HG02642 (cell line): ENCODE measurements at regions not wholly inside any gene's neighbourhood (a gene's known extent, or its start where the extent isn't known, plus 50 kb on each side); places are given as distances from the start of the nearest gene placed in this dataset.
"Not testable (repeated sequence)": the region's sequence is repeated elsewhere in the genome, so short reads cannot be mapped to it uniquely, and the experiment has no call there.

Source experiments
- ATAC-seq: cut with Tn5 transposase; IDR thresholded peaks from one replicate; pipeline ENCODE4 v1.9.1; 2021; ENCODE audit warnings: mild to moderate bottlenecking; ENCODE audit not compliant: unreplicated experiment, poor library complexity

DNA sequence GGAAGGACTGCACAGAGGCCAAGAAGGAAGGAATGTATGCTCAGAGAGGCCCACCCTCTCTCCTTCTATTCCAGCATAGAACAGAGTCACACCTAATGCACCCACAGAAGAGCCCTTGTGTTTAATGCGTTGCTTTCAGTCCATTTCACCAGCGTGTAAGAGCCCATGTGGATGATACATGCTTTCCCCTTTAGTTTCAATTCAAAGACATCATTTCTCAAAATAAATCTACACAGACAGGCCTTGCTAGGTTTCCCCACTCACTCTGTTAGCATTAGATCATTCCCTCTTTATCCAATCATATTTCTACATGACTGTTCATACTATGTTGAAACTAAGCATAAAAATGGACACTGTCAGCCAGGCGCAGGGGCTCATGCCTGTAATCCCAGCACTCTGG, 331.5 kb downstream of the CEP170 start:
- ATAC-seq, result not testable (repeated sequence)

DNA sequence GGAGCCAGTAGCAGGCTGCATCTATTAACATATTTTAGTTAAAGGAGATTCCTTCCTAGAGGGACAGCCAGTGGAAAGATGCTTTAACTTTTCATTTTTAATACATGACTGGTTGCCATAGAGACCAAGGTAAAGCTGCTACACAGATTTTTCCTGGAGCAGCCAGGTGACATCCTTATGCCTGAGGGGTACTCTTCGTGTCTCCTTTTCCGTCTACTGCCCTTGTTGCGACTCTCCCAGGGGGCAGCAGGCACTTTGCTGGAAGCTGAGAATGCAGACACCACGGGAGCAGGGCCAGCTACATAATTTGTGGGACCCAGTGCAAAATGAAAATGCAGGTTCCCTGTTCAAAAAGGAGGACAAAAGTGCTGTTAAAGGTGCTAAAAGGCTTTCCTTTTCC, 340.4 kb downstream of the CEP170 start:
- ATAC-seq, result not testable (repeated sequence)

DNA sequence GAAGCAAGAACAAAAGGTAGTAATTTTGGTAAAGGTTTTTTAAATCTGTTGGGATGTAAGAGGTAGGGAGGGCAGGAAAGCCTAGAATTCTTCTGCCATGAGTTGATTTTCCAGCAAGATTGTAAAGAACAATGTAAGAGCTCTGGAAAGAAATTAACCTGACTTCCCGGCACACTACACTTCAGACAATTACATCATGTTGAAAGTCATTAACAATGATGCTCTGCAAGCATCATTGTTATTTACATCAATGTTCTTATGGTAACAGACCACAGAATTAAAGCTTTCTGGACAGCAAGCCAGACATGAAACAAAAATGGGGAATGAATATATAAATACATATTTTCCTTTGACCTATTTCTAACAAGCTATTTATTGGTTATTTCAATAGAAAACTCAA, 342.2 kb downstream of the CEP170 start:
- ATAC-seq, result not testable (repeated sequence)

DNA sequence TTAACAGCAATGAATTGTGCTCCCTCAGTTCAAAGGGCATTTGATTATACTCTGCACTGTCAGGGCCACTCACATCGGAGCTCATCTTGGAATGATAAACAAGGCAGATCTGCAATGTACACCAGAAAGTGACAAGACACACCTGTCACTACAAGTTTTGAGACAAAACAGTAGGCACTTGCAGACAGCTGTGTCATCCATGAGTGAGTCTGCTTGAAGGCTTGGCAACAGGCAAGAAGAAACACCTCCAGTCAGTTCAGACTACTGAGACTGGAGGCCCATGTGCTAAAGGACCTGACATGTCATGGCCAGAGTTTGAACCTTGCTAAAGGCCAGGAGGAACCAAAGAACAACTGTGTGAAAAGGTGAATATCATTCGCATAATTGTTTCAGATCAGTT, 354.5 kb downstream of the CEP170 start:
- ATAC-seq, result not testable (repeated sequence)

DNA sequence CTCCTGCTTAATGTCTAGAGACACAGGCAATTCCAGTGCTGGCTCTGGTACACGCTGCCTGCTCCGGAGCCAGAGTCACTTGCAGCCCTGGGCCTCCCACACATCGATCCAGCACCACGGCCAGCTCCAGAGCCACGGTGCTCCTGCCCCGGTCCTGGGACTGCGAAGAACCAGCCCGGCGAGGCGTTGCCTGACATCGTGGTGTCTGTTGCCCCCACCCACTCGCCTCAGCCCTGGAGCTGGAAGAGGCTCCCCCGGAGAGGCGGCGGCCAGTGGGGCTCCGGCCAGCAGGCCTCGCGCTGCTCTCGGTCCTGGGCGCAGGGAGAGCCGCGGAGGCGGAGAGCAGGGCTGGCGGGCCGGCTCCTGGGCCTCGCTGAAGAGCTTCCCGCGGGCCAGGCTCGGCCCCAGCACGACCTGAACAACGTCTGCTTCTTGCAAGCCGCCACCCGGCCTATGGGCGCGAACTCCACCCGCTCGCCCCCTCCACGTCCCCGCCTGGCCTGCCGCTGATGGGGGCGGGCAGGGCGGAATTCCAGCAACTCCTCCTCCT, 364.8 kb downstream of the CEP170 start:
- no peak for ATAC-seq

DNA sequence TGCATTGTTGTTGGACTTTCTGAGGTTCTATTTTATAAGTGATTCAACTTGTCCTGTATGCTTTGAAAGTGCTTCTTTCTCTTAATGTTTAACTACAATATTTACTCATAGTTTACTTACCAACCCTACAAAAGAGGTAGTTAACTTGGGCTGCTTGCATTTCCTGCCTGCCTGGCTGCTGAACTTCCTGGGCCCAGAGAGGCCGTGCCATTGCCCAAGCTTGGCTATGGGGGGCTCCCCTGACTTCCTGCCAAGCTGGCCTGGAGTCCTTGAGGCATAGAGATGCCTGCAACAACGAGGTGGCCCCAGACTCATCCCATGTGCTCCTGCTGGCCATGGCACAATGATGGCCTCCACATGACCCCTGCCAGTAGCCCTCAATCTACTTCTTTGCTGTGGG, 361.6 kb upstream of the PLD5 start:
- peak; percentile 86 for ATAC-seq

DNA sequence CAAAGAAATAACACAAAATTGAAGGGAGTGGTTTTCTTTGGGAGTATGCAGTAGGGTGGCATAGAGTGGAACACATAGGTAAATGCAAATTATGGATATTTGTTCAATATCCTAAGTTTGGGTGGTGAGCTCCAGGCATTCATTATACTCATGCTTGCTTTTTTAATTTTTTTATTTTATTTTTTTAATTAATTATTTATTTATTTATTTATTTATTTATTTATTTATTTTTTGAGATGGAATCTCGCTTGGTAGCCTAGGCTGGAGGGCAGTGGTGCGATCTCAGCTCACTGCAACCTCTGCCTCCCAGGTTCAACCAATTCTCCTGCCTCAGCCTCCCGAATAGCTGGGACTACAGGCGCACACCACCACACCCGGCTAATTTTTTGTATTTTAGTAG, 355.5 kb upstream of the PLD5 start:
- not testable (repeated sequence) for ATAC-seq

DNA sequence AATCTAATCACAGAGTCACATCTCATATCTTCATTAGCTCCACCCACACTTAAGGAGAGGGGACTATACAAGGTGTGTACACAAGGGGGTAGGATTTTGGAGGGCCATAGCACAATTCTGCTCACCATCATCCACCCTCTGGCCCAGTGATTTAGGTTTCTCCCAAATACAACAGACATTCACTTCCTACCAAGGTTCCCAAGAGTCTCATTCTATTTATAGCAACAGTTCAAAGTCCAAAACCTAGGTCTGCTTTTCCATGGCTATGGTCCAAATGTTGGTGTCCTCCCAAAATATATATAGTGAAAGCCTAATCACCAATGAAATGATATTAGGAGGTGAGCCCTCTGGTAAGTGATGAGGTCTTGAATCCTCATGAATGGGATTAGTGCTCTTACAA, 353.2 kb upstream of the PLD5 start:
- ATAC-seq, result no peak

DNA sequence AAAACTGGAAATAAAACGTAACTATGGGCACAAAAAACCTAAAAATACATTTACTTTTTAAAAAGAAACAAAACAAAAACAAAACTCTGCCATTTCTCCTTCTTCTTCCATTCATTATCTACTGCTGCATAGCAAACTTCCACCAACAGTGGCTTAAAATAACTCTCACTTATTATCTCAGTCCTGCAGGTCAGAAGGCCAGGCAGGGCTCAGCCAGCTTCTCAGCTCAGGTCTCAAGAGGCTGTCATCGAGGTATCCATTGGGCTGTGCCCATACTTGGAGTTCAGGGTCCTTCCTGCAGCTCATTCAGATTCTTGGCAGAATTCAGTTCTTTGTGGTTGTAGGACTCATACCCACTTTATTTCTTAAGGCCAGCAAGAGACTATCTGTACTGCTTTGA, 352.7 kb upstream of the PLD5 start:
- ATAC-seq, result no peak

DNA sequence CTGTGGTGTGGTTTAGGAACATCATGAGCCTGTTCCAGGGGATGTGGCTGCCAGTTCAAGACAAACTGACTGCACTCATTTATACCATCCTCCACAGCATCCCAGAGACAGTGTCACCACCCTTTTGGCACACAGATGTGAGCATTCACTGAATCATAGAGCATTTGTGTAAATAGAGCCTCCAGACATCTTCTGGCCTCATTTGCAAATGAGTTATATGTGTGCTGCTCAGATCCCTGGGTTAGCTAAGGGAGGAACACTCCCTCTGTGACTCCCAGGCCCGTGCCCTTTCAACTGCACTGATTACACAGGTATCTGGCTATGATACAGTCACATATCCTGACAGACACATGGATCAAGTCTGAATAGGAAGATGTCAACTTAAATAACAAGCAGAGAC, 351.5 kb upstream of the PLD5 start:
- ATAC-seq, result no peak

DNA sequence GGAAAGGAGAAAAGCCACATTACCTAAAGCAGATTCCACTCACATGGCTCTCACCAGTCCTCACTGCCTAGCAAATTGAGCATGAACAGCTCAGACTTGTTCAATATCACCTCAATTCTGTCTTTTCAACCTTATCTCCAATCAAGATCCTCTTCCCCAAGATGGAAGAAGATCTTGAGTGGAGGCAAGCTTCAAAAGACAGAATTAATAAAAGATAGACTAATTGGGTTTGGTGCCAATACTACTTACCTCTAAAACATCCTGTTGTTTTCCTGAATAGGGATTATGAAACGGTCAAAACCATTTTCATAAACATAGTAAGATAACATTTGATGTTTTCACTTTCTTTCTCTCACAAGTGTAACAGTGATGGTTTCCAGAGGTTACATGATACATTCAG, 349.2 kb upstream of the PLD5 start:
- ATAC-seq, result no peak

DNA sequence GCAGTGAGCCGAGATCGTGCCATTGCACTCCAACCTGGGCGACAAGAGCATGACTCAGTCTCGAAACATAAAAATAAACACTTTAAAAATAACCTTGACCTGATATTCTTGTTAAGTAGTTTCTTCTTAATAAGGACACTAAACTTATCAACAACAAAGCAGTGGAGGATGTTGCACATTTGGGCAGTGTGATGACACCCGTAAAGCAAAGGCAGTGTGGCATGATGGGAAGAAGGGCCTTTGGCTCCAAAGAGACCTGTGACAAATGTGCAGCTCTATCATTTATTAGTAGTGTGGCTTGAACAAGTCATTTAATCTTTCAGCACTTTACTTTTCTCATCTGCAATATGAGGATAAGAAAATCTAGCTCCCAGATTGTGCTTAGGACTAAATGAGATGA, 348.0 kb upstream of the PLD5 start:
- no peak for ATAC-seq

DNA sequence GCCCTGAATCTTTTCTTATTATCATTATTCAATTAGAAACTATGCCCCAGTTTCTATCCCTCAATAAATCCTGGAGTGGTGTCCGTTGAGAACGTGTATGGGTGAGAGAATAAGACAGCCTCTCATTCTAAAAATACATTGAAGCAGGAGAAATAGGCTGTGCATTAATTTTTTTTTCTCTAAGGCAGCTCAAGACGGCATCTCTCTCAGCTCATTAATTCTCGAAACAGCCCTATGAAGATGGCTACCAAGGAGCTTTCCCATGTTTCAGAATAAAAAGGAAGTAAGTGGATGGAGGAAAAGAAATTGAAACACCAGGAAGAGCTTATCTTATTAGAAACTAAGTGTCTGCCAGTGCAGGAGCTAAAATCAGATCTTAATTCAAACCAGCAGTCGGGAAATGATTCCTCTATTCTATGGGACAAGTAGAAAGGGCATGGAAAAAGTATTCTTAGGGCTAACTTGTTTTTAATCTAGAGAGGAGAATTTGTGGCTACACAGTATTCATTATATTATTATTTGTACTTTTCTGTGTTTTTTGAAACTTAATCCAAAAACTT, 347.1 kb upstream of the PLD5 start:
- no peak for ATAC-seq

DNA sequence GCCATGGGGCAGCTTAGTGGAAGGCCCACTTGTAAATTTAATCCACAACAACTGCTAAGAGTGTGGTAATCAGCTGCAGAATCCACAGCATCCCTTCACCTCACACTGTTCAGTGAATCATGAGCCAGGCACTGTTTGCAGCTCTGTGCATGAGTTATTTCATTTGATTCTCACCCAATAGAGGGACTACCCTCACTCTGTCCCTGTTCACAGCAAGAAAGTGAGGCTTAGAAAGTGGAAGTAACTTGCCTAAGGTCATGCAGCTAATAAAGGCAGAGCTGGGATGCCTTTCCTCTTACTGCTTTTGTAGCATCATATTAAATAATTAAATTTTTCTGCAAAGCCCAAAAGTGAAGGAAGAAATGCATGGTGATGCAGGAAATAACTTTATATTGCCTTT, 346.5 kb upstream of the PLD5 start:
- no peak for ATAC-seq

DNA sequence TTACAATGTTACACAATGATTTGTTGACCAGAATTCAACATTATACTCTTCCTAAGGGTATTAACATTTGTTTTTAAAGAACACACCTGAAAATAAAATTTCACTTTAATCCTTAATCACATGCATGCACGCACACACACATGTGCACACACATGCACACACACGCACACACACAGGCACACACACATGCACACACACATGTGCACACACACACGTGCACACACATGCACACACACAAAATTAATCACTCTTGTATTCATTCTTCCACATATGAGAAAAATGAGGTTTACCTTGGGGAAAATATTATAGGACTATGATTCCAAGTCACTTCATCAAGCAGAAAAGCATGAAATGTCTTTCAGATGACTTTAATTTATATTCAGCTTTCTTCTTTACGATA, 331.8 kb upstream of the PLD5 start:
- ATAC-seq, result no peak

DNA sequence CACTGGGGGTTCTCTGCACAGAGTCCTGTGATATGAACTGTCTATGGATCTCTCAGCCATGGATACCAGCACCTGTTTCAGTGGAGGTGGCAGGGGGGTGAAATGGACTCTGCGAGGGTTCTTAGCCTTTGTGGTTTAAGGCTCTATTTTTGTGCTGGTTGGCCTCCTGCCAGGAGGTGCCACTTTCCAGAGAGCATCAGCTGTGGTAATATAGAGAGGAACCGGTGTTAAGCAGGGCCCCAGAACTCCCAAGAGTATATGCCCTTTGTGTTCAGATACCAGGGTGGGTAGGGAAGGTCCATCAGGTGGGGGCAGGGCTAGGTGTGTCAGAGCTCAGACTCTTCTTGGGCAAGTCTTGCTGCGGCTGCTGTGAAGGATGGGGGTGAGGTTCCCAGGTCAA, 330.0 kb upstream of the PLD5 start:
- ATAC-seq, result no peak

DNA sequence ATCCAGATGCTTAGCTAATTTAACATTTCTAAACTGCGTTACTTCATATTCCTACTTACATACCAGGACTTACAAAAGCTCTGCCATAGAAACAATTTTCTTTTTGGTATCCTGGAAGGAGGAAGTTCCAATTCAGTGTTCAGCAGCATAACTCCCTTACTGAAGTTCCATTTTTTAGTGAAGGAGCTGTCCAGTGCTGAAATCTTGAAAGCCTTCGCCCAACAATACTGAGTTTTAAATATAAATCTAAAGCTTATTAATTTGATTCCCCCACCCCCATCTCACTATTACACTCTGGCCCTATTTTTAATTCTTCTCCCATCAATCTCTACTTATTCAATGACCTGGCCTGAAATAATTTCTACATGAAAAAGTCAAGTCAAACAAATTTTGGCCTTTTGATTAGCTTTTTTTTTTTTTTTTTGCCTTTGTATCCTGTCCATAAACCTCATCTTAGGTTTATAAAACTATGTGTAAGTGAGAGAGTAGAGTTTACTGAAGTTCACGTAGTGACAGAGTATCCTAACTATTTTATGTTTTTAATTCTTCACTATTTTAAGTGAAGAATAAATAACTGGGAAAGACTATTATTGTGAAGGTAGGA, 323.0 kb upstream of the PLD5 start:
- no peak for ATAC-seq

DNA sequence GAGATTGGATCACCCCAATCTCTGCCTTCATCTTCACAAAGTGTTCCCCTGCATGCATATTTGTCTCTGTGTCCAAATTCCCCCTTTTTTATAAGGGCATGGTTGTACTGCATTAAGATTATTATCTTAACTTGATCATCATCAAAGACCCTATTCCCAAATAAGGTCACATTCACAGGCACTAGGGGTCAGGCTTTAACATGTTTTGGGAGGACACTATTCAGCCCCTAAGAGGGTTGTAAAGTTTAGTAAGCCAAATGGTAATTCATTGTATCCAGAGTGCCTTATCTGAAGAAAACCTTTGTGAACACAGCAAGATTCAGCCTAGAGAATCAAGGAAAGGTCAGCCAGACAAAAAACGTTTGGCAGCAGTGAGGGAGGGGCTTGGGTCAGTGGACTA, 317.6 kb upstream of the PLD5 start:
- ATAC-seq, result no peak

DNA sequence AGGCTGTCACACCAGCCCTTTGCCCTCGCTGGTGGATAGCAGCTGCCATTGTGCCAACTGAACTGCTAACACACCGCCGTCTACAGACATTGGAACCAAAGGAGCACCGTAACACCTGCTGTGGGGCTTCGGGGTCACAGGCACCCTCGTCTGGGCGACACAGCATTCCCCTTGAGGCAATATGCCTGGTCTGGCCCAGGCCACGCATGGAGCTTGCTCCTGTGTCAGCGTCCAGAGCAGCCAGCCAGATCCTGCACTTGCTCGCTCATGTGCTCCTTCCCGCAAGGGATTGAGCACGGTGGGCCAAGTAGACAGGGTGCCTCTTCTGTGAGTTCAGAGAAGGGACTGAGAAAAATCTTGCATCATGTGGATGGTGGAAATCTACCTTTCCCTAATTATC, 314.6 kb upstream of the PLD5 start:
- ATAC-seq, result no peak

DNA sequence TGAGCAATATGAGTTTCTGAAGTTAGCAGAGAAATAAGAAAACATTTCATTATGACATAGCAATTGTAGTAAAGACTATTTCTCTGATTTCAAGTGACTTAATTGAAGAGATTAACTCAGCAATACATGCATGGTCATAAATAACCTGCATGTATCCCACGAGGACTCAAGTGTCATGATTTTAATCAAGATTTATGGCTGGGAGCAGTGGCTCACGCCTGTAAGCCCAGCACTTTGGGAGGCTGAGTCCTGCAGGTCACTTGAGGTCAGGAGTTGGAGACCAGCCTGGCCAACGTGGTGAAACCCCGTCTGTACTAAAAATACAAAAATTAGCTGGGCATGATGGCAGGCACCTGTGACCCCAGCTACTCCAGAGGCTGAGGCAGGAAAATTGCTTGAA, 311.9 kb upstream of the PLD5 start:
- ATAC-seq, result no peak

DNA sequence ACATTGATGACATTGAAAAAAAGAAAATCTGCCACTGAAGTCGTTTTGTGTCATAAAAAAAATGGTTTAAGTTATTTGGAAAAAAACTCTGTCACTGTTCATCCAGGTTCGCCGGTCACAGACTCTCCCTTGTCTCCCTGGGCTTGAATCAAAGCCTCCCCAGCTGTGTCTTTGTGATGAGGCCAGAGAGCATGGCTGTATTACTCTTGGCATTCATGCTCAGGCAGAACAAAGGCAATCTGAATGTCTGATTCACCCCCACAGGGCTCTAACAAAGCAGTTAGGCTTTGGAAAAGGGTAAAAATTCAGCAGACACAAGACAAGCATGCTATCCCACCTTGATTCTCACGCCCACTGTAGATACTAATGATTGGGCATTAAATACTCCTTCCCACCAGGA, 304.3 kb upstream of the PLD5 start:
- no peak for ATAC-seq

DNA sequence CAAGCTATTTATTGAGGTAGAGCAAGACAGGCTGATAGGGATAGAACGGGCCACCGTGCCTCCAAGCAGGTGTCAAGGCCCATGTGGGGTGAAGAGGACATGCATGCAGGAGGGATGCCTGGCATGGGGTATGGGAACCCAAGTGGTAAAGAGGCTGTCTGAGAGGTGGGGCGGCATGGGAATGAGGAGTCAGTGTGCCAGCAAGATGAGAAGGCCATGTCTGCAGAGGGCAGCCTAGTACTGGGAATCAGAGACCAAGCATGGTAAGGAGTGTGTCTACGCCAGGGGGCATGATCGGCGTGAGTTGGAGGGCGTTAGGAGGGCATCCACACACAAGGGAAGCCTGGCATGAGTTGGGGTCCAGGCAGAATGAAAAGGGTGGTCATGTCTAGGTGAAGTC, 303.7 kb upstream of the PLD5 start:
- no peak for ATAC-seq
